Lower lobe of right lung (tissue), 2 donors: ENCODE measurements at regions not wholly inside any gene's neighbourhood (a gene's known extent, or its start where the extent isn't known, plus 50 kb on each side); places are given as distances from the start of the nearest gene placed in this dataset.

Source experiments
- ATAC-seq, 2 donors: fragments of 200-7000 bp; cut with Tn5 transposase; one replicate each; pipeline ENCODE4 v1.9.1; 2020 to 2022; ENCODE audit warnings: mild to moderate bottlenecking in 2 of 2, moderate library complexity in 2 of 2
- DNase-seq: peaks from one replicate; pipeline ENCODE4 v3.0.0-alpha.2; 2020
- H3K27ac ChIP-seq: fragments of 200-600 bp; one replicate; pipeline ENCODE4 v1.8.0; 2022
- H3K27me3 ChIP-seq: fragments of 200-600 bp; one replicate; pipeline ENCODE4 v1.8.0; 2022; ENCODE audit warnings: low read depth
- H3K36me3 ChIP-seq: fragments of 200-600 bp; one replicate; pipeline ENCODE4 v1.8.0; 2022; ENCODE audit warnings: mild to moderate bottlenecking
- H3K4me1 ChIP-seq: fragments of 200-600 bp; one replicate; pipeline ENCODE4 v1.8.0; 2022
- H3K4me3 ChIP-seq: fragments of 200-600 bp; one replicate; pipeline ENCODE4 v1.8.0; 2022; ENCODE audit warnings: mild to moderate bottlenecking
- H3K9me3 ChIP-seq: fragments of 200-600 bp; one replicate; pipeline ENCODE4 v1.8.0; 2022
- CTCF ChIP-seq: fragments of 200-600 bp; IDR thresholded peaks from one replicate; pipeline ENCODE4 v1.8.0; 2022; ENCODE audit warnings: antibody characterized with exemption, mild to moderate bottlenecking
- intact Hi-C: fragments of 100-400 bp; cut with DNase I; formaldehyde crosslinking; loops from one replicate; pipeline ENCODE4 v1.11.0; 2022
- donor health status: DM: no; HTN: yes; CAD: no; lungs with severe emphysema.

DNA sequence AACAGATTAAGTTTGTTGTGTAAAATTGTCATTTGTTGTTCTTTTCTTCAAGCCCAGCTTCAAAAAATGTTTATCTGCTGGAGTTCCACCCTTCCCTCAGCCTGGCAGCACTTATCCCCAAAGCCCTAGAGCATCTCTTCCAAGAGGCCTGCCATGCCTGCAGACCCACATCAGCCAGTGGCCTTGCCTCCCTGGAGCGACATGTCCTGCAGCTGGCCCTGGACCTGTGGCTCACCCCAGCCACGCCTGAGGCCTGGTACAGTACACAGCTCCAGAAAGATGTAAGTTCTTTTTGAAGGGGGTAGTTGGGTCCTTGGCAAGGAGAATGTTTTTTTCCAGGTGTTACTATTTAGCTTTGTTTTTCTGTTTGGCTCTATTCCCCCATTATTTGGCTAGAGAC, 124.8 kb downstream of the CD164 start:
- ATAC-seq (no peak), DNase-seq (no peak)
- Histone ChIP-seq H3K36me3 (no peaks in the 10 kb centered on the region), H3K4me3 (no peak overlapping the region), H3K4me1 (no peaks in the 10 kb centered on the region), H3K27ac (no peak overlapping the region), H3K9me3 (no peaks in the 10 kb centered on the region), H3K27me3 (no peaks in the 10 kb centered on the region)
- intact Hi-C loops = no loop called here
- TF ChIP-seq CTCF = no peak

- DNase-seq (no peak), ATAC-seq (no peak)
- H3K9me3 ChIP-seq = no peaks in the 10 kb centered on the region
- H3K27ac ChIP-seq = no peak overlapping the region
- intact Hi-C loops = no loop called here
- H3K4me1 ChIP-seq = no peaks in the 10 kb centered on the region
- no peaks in the 10 kb centered on the region for H3K36me3 ChIP-seq
- TF ChIP-seq CTCF = no peak
- no peaks in the 10 kb centered on the region for H3K27me3 ChIP-seq
- no peak overlapping the region for H3K4me3 ChIP-seq
Measured at GRCh38 chr6:109255946-109256640, 126.2 kb downstream of the CD164 start.

DNA sequence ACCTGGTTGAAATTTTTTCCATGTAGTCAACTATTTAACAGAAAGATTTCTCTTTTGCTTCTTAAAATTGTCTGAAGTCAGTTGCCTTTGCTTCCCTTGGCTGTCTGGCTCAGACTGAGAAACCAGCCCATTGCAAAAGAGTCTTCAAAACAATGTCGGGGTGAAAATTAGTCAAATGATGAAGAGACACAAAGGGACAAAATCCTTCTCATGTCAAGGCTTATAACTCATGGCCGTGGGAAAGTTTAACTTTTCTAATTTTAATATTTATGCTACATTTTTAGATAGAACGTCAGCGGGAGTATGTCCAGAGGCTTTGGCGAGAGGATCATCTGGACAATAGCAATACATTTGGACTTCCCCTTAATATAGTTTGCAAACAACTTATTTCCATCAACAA, 127.2 kb downstream of the CD164 start:
- intact Hi-C loops = no loop called here
- DNase-seq (no peak), ATAC-seq (no peak)
- Histone ChIP-seq H3K27me3 (no peaks in the 10 kb centered on the region), H3K4me3 (no peak overlapping the region), H3K36me3 (no peaks in the 10 kb centered on the region), H3K27ac (no peak overlapping the region), H3K4me1 (no peaks in the 10 kb centered on the region), H3K9me3 (no peaks in the 10 kb centered on the region)
- TF ChIP-seq CTCF = no peak

DNA sequence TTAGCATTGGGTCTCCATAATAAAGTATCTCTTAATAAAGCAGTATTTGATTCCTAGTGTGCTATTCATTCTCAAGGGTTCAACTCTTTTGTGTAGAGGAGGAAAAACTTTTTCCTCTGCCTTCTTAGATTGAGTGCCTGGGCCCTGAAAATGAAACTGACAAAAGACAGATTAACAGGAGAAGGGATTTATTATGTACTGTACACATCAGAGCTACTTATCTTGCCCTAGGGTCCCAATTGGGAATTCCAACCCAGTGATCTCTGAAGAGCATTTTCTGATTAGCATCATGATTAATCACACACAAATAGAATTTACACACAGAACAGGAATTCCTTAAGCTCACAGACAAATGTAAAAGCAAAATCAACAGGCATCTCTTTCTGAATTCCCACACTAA, 128.9 kb downstream of the CD164 start:
- H3K4me1 ChIP-seq = no peaks in the 10 kb centered on the region
- no peaks in the 10 kb centered on the region for H3K9me3 ChIP-seq
- no peak overlapping the region for H3K27ac ChIP-seq
- H3K36me3 ChIP-seq = no peaks in the 10 kb centered on the region
- no peaks in the 10 kb centered on the region for H3K27me3 ChIP-seq
- intact Hi-C loops = no loop called here
- DNase-seq (no peak), ATAC-seq (no peak)
- TF ChIP-seq CTCF = no peak
- no peak overlapping the region for H3K4me3 ChIP-seq

DNA sequence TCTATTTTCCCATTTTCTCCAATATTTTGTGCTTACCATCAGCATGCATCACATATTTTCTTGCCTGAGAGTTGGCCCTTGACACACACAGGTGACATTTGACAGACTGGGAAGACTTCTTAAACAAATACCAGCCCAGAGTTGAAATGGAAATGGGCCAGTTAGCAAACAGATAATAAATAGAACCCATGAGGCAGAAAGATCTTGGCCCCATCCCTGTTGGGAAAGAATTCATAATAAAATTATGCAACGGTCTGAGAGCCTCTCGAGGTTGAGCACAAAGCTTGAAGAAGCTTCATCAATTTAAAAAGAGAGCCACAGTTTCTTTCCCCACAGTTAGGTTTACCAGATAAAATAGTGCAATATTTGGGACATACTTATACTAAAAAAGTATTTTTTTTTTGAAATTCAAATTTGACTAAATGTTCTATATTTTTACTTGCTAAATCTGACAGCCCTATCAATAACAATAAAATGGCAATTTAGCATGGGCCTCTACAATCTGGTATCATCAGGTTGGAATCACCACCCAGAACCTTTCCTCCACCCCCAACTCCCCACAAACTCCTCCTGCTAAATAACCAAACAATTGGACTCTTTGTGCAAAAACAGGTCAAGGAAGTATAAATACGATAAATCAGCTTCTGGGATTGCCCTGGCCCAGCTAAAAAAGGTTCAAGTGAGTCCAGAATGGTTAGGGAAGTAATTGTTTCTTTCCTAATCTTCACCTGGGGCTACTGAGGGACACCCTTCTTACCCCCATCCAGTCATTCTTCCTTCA, 129.8 kb downstream of the CD164 start:
- DNase-seq (no peak), ATAC-seq (no peak)
- Histone ChIP-seq H3K27me3 (no peaks in the 10 kb centered on the region), H3K4me1 (no peaks in the 10 kb centered on the region), H3K9me3 (no peaks in the 10 kb centered on the region), H3K4me3 (no peak overlapping the region), H3K36me3 (no peaks in the 10 kb centered on the region), H3K27ac (no peak overlapping the region)
- intact Hi-C loops = no loop called here
- TF ChIP-seq CTCF = no peak
